ENCODE measurements at regions not wholly inside any gene's neighbourhood (a gene's known extent, or its start where the extent isn't known, plus 50 kb on each side); places are given as distances from the start of the nearest gene placed in this dataset.

GRCh38 chr12:87783467-87783866 is 245.7 kb downstream of the C12orf50 start:
- DNase-seq (no peak), ATAC-seq (no peak)
- POLR2A ChIA-PET = no interaction called here
- CTCF ChIA-PET = no interaction called here
- peaks cover 3% of the 10 kb centered on the region for H3K9me3 Mint-ChIP-seq
- intact Hi-C loops (cut with micrococcal nuclease) = no loop called here
- no peaks in the 10 kb centered on the region for H3K27me3 Mint-ChIP-seq
- H3K4me3 Mint-ChIP-seq = no peak overlapping the region
- H3K27ac Mint-ChIP-seq = no peak overlapping the region
- no peak for TF ChIP-seq CTCF (IDR thresholded peaks at IDR 0.05)
- H3K36me3 Mint-ChIP-seq (ENCODE audit: low read depth) = no peaks in the 10 kb centered on the region
- H3K4me1 Mint-ChIP-seq (ENCODE audit: low read depth) = no peaks in the 10 kb centered on the region

- no peak overlapping the region for H3K4me3 Mint-ChIP-seq
- ChIA-PET CTCF (no interaction called here), POLR2A (no interaction called here)
- no peak for DNase-seq
- no peaks in the 10 kb centered on the region for H3K36me3 Mint-ChIP-seq (ENCODE audit: low read depth)
- peaks cover 3% of the 10 kb centered on the region for H3K9me3 Mint-ChIP-seq
- no peaks in the 10 kb centered on the region for H3K4me1 Mint-ChIP-seq (ENCODE audit: low read depth)
- no peak overlapping the region for H3K27ac Mint-ChIP-seq
- TF ChIP-seq CTCF (IDR thresholded peaks at IDR 0.05) = no peak
- ATAC-seq = no peak
- intact Hi-C loops (cut with micrococcal nuclease) = no loop called here
- no peaks in the 10 kb centered on the region for H3K27me3 Mint-ChIP-seq
Measured at GRCh38 chr12:87782838-87783237, 246.4 kb downstream of the C12orf50 start.

GRCh38 chr12:87779858-87780498 is 249.2 kb downstream of the C12orf50 start:
- Mint-ChIP-seq H3K9me3 (peaks cover 3% of the 10 kb centered on the region), H3K36me3 (ENCODE audit: low read depth) (no peaks in the 10 kb centered on the region), H3K27ac (no peak overlapping the region), H3K4me3 (no peak overlapping the region), H3K27me3 (no peaks in the 10 kb centered on the region), H3K4me1 (ENCODE audit: low read depth) (no peaks in the 10 kb centered on the region)
- ChIA-PET POLR2A (no interaction called here), CTCF (no interaction called here)
- no peak for ATAC-seq
- DNase-seq = no peak
- intact Hi-C loops (cut with micrococcal nuclease) = no loop called here
- no peak for TF ChIP-seq CTCF (IDR thresholded peaks at IDR 0.05)

- peaks cover 3% of the 10 kb centered on the region for H3K9me3 Mint-ChIP-seq
- H3K4me1 Mint-ChIP-seq (ENCODE audit: low read depth) = no peaks in the 10 kb centered on the region
- H3K27me3 Mint-ChIP-seq = no peaks in the 10 kb centered on the region
- TF ChIP-seq CTCF (IDR thresholded peaks at IDR 0.05) = no peak
- ChIA-PET POLR2A (no interaction called here), CTCF (no interaction called here)
- intact Hi-C loops (cut with micrococcal nuclease) = no loop called here
- H3K36me3 Mint-ChIP-seq (ENCODE audit: low read depth) = no peaks in the 10 kb centered on the region
- no peak overlapping the region for H3K4me3 Mint-ChIP-seq
- H3K27ac Mint-ChIP-seq = no peak overlapping the region
- DNase-seq (no peak), ATAC-seq (no peak)
Measured at GRCh38 chr12:87779016-87779415, 250.2 kb downstream of the C12orf50 start.

GRCh38 chr12:87778065-87778464 is 251.1 kb downstream of the C12orf50 start:
- no peak overlapping the region for H3K27ac Mint-ChIP-seq
- H3K27me3 Mint-ChIP-seq = no peaks in the 10 kb centered on the region
- intact Hi-C loops (cut with micrococcal nuclease) = no loop called here
- POLR2A ChIA-PET = no interaction called here
- ATAC-seq = no peak
- TF ChIP-seq CTCF (IDR thresholded peaks at IDR 0.05) = no peak
- H3K4me3 Mint-ChIP-seq = no peak overlapping the region
- peaks cover 2% of the 10 kb centered on the region for H3K9me3 Mint-ChIP-seq
- CTCF ChIA-PET = no interaction called here
- DNase-seq = no peak
- no peaks in the 10 kb centered on the region for H3K4me1 Mint-ChIP-seq (ENCODE audit: low read depth)
- H3K36me3 Mint-ChIP-seq (ENCODE audit: low read depth) = no peaks in the 10 kb centered on the region
